Activated naive CD4-positive, alpha-beta T cell treated with anti-CD3 and anti-CD28 coated beads, Interleukin-2, amount 10 ng/mL, durations not matched to agents 7 days and 5 days (primary cell): ENCODE measurements at regions not wholly inside any gene's neighbourhood (a gene's known extent, or its start where the extent isn't known, plus 50 kb on each side); places are given as distances from the start of the nearest gene placed in this dataset.
"Not testable (repeated sequence)": the region's sequence is repeated elsewhere in the genome, so short reads cannot be mapped to it uniquely, and the experiment has no call there.

Source experiments
- CTCF ChIA-PET: fragments of 350-600 bp; sonication (Branson Sonifier 250); formaldehyde crosslinking; loops from one replicate; lab custom pipeline; 2021; ENCODE audit warnings: antibody characterized with exemption; lab: Charles Lee
- DNase-seq: peaks from one replicate; pipeline ENCODE4 v3.0.0-alpha.2; 2020
- H3K27ac Mint-ChIP-seq: one replicate; pipeline ENCODE4 v1.8.0; 2021; ENCODE audit warnings: mild to moderate bottlenecking, moderate library complexity, mixed read lengths
- H3K27me3 Mint-ChIP-seq: one replicate; pipeline ENCODE4 v1.8.0; 2021; ENCODE audit warnings: mild to moderate bottlenecking, mixed read lengths
- H3K36me3 Mint-ChIP-seq: one replicate; pipeline ENCODE4 v1.8.0; 2021; ENCODE audit warnings: mixed read lengths
- H3K4me1 Mint-ChIP-seq: one replicate; pipeline ENCODE4 v1.8.0; 2021; ENCODE audit warnings: mixed read lengths
- H3K4me3 Mint-ChIP-seq: one replicate; pipeline ENCODE4 v1.8.0; 2021; ENCODE audit warnings: mild to moderate bottlenecking, moderate library complexity, mixed read lengths
- H3K9me3 Mint-ChIP-seq: one replicate; pipeline ENCODE4 v1.8.0; 2021; ENCODE audit warnings: mixed read lengths

DNA sequence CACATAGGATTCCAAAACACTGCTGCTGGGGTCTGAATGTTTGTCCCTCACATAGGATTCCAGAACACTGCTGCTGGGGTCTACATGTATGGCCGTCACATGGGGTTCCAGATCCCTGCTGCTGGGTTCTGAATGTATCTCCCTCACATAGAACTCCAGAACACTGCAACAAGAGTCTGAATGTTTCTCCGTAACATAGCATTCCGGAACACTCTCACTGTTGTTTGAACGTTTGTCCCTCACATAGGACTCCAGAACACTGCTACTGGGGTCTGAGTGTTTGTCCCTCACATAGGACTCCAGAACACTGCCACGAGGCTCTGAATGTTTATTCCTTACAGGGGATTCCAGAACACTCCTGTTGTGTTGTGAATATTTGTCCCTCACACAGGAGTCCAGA is 216.8 kb downstream of the FOXD4L6 start:
- DNase-seq = no peak
- H3K4me3 Mint-ChIP-seq = no peak overlapping the region
- CTCF ChIA-PET = no interaction called here
- H3K4me1 Mint-ChIP-seq = no peaks in the 10 kb centered on the region
- H3K27ac Mint-ChIP-seq = no peak overlapping the region
- no peaks in the 10 kb centered on the region for H3K36me3 Mint-ChIP-seq
- peaks cover 82% of the 10 kb centered on the region for H3K9me3 Mint-ChIP-seq
- H3K27me3 Mint-ChIP-seq = no peaks in the 10 kb centered on the region

GRCh38 chr9:40910995-40911394 is 217.5 kb downstream of the FOXD4L6 start:
- H3K27ac Mint-ChIP-seq, H3K4me1 Mint-ChIP-seq, H3K27me3 Mint-ChIP-seq, H3K4me3 Mint-ChIP-seq, H3K36me3 Mint-ChIP-seq, DNase-seq, CTCF ChIA-PET: not testable (repeated sequence)
- peaks cover 84% of the 10 kb centered on the region for H3K9me3 Mint-ChIP-seq

GRCh38 chr9:40909821-40910220 is 218.7 kb downstream of the FOXD4L6 start:
- Mint-ChIP-seq H3K27me3 (no peaks in the 10 kb centered on the region), H3K4me1 (no peaks in the 10 kb centered on the region), H3K4me3 (no peak overlapping the region), H3K27ac (no peak overlapping the region), H3K9me3 (peaks cover 82% of the 10 kb centered on the region), H3K36me3 (no peaks in the 10 kb centered on the region)
- DNase-seq = no peak
- CTCF ChIA-PET = no interaction called here

- H3K36me3 Mint-ChIP-seq, H3K27ac Mint-ChIP-seq, DNase-seq, H3K4me3 Mint-ChIP-seq, H3K4me1 Mint-ChIP-seq, H3K27me3 Mint-ChIP-seq, CTCF ChIA-PET: not testable (repeated sequence)
- peaks cover 82% of the 10 kb centered on the region for H3K9me3 Mint-ChIP-seq
Measured at GRCh38 chr9:40909111-40909510, 219.4 kb downstream of the FOXD4L6 start.

GRCh38 chr9:40907657-40908624 is 220.5 kb downstream of the FOXD4L6 start:
- no peak for DNase-seq
- CTCF ChIA-PET = no interaction called here
- no peaks in the 10 kb centered on the region for H3K36me3 Mint-ChIP-seq
- no peaks in the 10 kb centered on the region for H3K4me1 Mint-ChIP-seq
- H3K4me3 Mint-ChIP-seq = no peak overlapping the region
- peaks cover 79% of the 10 kb centered on the region for H3K9me3 Mint-ChIP-seq
- H3K27me3 Mint-ChIP-seq = no peaks in the 10 kb centered on the region
- no peak overlapping the region for H3K27ac Mint-ChIP-seq

DNA sequence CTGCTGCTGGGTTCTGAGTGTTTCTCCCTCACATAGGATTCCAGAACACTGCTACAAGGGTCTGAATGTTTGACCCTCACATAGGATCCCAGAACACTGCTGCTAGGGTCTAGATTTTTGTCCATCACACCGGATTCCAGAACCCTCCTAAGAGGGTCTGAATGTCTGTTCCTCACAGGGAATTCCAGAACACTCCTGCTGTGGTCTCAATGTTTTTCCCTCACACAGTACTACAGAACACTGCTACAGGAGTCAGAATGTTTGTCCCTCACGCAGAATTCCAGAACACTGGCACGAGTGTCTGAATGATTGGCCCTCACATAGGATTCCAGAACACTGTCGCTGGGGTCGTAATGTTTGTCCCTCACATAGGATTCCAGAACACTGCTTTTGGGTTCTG is 221.6 kb downstream of the FOXD4L6 start:
- CTCF ChIA-PET, H3K27me3 Mint-ChIP-seq, H3K27ac Mint-ChIP-seq, H3K36me3 Mint-ChIP-seq, DNase-seq, H3K4me1 Mint-ChIP-seq, H3K4me3 Mint-ChIP-seq: not testable (repeated sequence)
- peaks cover 85% of the 10 kb centered on the region for H3K9me3 Mint-ChIP-seq

DNA sequence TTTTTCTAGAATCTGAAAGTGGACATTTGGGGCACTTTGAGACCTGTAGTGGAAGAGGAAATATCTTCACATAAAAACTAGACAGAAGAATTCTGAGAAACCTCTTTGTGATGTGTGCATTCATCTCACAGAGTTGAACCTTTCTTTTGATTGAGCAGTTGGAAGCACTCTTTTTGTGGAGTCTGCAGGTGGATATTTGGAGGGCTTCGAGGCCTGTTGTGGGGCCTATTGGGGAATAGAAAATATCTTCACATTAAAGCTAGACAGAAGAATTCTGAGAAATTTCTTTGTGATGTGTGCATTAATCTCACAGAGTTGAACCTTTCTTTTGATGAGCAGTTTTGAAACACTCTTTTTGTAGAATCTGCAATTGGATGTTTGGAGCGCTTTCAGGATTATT is 236.2 kb downstream of the FOXD4L6 start:
- H3K27me3 Mint-ChIP-seq, CTCF ChIA-PET, H3K4me3 Mint-ChIP-seq, H3K4me1 Mint-ChIP-seq, H3K27ac Mint-ChIP-seq, H3K36me3 Mint-ChIP-seq, DNase-seq: not testable (repeated sequence)
- H3K9me3 Mint-ChIP-seq = peaks cover 89% of the 10 kb centered on the region

DNA sequence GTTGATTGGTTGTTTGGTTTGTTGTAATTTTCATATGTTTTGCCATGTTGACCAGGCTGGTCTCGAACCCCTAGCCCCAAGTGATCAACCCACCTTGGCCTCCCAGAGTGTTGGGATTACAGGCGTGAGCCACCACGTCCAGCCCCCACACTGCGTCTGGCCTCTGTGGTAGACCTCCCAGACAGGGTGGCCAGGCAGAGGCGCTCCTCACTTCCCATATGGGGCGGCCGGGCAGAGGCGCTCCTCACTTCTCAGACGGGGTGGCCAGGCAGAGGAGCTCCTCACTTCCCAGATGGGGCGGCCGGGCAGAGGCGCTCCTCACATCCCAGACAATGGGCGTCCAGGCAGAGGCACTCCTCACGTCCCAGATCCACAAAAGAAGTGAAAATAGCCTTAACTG is 242.6 kb downstream of the FOXD4L6 start:
- H3K27me3 Mint-ChIP-seq, H3K4me3 Mint-ChIP-seq, H3K36me3 Mint-ChIP-seq, H3K27ac Mint-ChIP-seq, DNase-seq, H3K4me1 Mint-ChIP-seq, CTCF ChIA-PET: not testable (repeated sequence)
- peaks cover 88% of the 10 kb centered on the region for H3K9me3 Mint-ChIP-seq

DNA sequence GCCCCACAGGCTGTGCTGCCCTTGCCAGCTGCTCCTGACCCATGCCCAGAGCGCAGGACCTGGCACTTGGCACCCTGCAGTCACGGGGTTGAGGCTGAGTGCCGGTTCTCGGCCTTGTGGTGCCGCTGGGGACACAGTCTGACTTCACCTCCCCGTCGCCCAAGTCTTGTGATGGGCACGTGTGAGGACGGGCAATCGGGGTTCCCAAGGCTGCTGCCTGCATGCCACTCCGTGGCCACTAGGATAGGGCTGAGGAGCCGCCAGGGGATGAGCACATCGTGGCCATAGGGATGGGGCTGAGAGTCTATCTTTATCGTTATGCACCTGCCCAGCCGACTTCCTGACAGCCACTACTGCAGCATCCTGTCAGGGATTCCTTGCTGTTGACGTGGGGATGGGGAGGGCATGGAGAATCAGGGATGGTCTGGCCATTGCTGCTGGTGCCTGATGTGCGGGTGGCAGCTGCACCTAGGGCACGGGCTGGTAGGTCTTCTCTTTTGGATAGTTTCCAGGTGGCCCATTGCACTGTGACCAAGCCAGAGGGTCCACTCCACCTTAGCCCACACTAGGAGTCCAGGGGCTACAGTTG is 243.5 kb downstream of the FOXD4L6 start:
- DNase-seq, H3K4me3 Mint-ChIP-seq, H3K27me3 Mint-ChIP-seq, CTCF ChIA-PET, H3K27ac Mint-ChIP-seq, H3K4me1 Mint-ChIP-seq, H3K36me3 Mint-ChIP-seq: not testable (repeated sequence)
- H3K9me3 Mint-ChIP-seq = peaks cover 90% of the 10 kb centered on the region

- H3K4me3 Mint-ChIP-seq = no peak overlapping the region
- no peak for DNase-seq
- no peaks in the 10 kb centered on the region for H3K4me1 Mint-ChIP-seq
- no peak overlapping the region for H3K27ac Mint-ChIP-seq
- CTCF ChIA-PET = no interaction called here
- H3K27me3 Mint-ChIP-seq = no peaks in the 10 kb centered on the region
- H3K9me3 Mint-ChIP-seq = peaks cover 89% of the 10 kb centered on the region
- no peaks in the 10 kb centered on the region for H3K36me3 Mint-ChIP-seq
Measured at GRCh38 chr9:40884072-40884901, 244.2 kb downstream of the FOXD4L6 start.

DNA sequence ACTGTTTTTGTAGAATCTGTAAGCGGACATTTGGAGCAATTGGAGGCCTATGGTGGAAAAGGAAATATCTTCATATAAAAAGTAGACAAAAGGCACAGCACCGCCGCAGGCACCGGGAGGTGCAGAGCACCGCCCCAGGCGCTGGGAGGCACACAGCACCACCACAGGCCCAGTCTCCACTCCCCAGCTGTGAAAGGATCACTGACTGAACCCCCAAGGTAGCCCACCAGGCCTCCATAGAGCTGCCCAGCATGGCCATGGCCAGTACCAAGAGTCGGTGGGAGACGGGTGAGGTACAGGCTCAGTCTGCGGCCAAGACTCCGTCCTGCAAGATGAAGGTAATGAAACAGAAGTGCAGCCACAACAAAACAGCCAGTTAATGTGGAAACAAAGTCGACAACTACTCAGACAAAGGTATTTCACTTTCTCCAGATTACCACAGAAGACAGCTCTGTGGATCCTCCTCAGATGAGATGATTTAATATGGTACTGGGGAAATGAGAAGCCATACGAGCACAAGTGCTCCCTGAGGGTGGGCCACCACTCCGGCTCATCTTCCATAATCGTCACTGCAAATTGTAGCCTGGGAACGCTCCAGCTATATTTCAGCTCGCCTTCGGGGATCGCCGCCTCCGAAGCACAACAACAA is 244.9 kb downstream of the FOXD4L6 start:
- H3K36me3 Mint-ChIP-seq, H3K4me3 Mint-ChIP-seq, H3K27me3 Mint-ChIP-seq, CTCF ChIA-PET, H3K27ac Mint-ChIP-seq, DNase-seq, H3K4me1 Mint-ChIP-seq: not testable (repeated sequence)
- H3K9me3 Mint-ChIP-seq = peaks cover 84% of the 10 kb centered on the region

- H3K27me3 Mint-ChIP-seq, H3K4me3 Mint-ChIP-seq, H3K4me1 Mint-ChIP-seq, H3K36me3 Mint-ChIP-seq, CTCF ChIA-PET, H3K27ac Mint-ChIP-seq, DNase-seq: not testable (repeated sequence)
- H3K9me3 Mint-ChIP-seq = peaks cover 71% of the 10 kb centered on the region
Measured at GRCh38 chr9:40873753-40874295, 254.7 kb downstream of the FOXD4L6 start.

DNA sequence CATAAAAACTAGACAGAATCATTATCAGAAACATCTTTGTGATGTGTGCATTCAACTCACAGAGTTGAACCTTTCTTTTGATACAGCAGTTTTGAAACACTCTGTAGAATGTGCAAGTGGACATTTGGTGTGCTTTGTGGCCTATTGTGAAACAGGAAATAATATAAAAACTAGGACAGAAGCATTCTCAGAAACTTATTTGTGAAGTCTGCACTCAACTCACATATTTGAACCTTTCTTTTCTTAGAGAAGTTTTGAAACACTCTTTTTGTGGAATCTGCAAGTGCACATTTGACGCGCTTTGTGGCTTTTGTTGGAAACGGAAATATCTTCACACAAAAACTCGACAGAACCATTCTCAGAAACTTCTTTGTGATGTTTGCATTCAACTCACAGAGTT is 260.0 kb downstream of the FOXD4L6 start:
- H3K9me3 Mint-ChIP-seq = peaks cover 53% of the 10 kb centered on the region
- H3K27me3 Mint-ChIP-seq, H3K4me1 Mint-ChIP-seq, DNase-seq, H3K36me3 Mint-ChIP-seq, H3K4me3 Mint-ChIP-seq, CTCF ChIA-PET, H3K27ac Mint-ChIP-seq: not testable (repeated sequence)
